ENCODE measurements at regions not wholly inside any gene's neighbourhood (a gene's known extent, or its start where the extent isn't known, plus 50 kb on each side); places are given as distances from the start of the nearest gene placed in this dataset.

DNA sequence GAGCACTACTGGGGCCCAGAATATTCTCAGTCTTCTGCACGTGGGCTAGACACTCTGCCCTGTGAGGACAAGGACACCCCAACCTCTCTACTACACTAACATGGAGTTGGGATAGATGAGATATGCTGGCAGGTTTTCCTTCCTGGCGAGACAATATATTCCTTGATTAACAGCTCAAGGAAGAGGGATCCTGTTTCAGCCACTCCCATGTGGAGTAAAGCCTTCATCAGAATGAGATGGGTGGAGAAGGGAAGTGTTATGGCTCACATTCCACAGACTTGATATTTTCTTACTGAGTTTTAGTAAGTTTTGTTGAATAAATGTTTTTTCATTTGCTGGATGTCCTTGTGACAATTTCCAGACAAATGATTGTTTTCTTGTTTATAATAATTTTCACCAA, 1187.6 kb downstream of the CDH12 start:
- TF ChIP-seq, protein P1, sequence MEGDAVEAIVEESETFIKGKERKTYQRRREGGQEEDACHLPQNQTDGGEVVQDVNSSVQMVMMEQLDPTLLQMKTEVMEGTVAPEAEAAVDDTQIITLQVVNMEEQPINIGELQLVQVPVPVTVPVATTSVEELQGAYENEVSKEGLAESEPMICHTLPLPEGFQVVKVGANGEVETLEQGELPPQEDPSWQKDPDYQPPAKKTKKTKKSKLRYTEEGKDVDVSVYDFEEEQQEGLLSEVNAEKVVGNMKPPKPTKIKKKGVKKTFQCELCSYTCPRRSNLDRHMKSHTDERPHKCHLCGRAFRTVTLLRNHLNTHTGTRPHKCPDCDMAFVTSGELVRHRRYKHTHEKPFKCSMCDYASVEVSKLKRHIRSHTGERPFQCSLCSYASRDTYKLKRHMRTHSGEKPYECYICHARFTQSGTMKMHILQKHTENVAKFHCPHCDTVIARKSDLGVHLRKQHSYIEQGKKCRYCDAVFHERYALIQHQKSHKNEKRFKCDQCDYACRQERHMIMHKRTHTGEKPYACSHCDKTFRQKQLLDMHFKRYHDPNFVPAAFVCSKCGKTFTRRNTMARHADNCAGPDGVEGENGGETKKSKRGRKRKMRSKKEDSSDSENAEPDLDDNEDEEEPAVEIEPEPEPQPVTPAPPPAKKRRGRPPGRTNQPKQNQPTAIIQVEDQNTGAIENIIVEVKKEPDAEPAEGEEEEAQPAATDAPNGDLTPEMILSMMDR (IDR thresholded peaks at IDR 0.05; ENCODE audit: low read length, missing control alignments): no peak
- no peak for DNase-seq (ENCODE audit: low read depth)
- no peak overlapping the region for H3K4me3 ChIP-seq (replicated peaks; ENCODE audit: low read depth, low read length)

DNA sequence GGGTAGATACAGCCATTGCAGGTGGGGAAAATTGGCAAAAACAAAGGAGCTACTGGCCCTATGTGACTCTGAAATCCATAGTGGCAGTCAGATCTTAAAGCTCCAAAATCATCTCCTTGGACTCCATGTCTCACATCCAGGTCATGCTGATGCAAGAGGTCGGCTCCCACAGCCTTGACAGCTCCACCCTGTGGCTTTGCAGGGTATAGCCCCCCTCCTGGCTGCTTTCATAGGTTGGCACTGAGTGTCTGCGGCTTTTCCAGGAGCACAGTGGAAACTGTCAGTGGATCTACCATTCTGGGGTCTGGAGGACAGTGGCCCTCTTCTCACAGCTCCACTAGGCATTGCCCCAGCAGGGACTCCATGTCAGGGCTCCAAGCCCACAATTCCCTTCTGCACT, 1190.1 kb downstream of the CDH12 start:
- TF ChIP-seq, protein P1 (IDR thresholded peaks at IDR 0.05; ENCODE audit: low read length, missing control alignments): no peak
- H3K4me3 ChIP-seq (replicated peaks; ENCODE audit: low read depth, low read length): no peak overlapping the region
- no peak for DNase-seq (ENCODE audit: low read depth)

DNA sequence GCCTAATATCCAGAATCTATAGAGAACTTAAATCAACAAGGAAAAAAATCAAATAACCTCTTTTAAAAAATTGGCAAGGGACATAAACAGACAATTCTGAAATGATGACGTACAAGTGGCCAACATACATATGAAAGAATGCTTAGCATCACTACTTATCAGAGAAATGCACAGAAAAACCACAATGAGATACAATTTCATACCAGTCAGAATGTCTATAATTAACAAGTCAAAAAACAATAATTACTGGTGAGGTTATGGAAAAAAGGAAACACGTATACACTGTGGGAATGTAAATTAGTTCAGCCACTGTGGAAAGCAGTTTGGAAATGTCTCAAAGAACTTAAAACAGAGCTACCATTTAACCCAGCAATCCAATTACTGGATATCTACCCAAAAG, 1192.0 kb downstream of the CDH12 start:
- no peak for DNase-seq (ENCODE audit: low read depth)
- no peak overlapping the region for H3K4me3 ChIP-seq (replicated peaks; ENCODE audit: low read depth, low read length)
- TF ChIP-seq, protein P1 (IDR thresholded peaks at IDR 0.05; ENCODE audit: low read length, missing control alignments): no peak

DNA sequence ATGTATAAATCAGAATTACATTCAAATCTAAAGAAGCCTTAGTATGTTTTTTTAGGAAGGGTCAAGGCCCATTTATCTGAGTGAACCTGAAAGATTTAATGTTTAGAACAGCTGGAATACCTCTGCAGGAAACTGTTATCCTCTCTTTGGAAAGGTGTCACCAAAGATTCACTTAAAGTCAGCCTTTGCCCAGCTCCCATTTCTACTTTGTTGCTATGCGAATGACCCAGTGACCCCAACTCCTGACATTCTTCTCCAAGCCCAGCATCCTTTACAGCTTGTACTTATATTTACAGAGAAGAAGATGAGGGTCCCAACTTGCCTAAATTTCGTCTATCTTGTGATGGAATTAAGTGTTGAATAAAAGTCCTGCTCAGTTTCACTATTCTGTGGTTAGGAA, 1198.6 kb downstream of the CDH12 start:
- no peak for DNase-seq (ENCODE audit: low read depth)
- H3K4me3 ChIP-seq (replicated peaks; ENCODE audit: low read depth, low read length): no peak overlapping the region
- TF ChIP-seq, protein P1 (IDR thresholded peaks at IDR 0.05; ENCODE audit: low read length, missing control alignments): no peak

DNA sequence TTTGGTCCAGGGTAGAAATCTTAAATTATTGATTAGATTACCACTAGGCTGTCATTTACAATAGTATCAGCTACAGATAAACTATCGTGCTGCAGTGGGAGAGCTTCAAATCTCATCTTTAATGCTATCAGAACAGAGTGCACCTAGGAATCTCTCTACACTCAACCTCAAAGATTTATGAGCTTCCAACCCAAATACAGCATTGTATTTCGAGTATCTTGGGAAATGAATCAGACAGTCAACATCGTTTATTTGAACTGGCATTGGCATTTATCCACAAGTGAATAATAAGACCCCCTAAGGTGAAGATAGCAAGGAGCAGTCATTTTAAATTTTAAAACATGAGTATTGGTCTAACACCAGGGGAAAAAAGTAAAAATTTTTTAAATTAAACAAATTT, 1203.2 kb downstream of the CDH12 start:
- TF ChIP-seq, protein P1 (IDR thresholded peaks at IDR 0.05; ENCODE audit: low read length, missing control alignments): no peak
- DNase-seq (ENCODE audit: low read depth): no peak
- no peak overlapping the region for H3K4me3 ChIP-seq (replicated peaks; ENCODE audit: low read depth, low read length)

DNA sequence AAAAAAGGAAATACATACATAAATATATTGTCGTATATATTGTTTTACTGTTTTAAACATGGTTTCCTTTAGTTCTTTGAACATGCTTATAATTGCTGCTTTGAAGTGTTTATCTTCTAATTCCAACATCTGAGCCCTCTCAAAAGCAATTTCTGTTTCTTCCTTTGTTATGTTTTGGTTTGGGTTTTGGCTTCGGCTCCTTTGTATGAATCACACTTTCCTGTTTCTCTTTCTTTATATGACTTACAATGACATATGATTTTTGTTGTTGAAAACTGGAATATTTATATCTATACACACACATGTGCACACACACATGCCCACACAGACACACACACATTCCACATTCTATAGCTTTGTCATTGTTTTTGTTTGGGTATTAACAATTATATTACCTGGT, 1206.7 kb downstream of the CDH12 start:
- H3K4me3 ChIP-seq (replicated peaks; ENCODE audit: low read depth, low read length): no peak overlapping the region
- peak; percentile 50 for DNase-seq (ENCODE audit: low read depth)
- TF ChIP-seq, protein P1 (IDR thresholded peaks at IDR 0.05; ENCODE audit: low read length, missing control alignments): no peak

DNA sequence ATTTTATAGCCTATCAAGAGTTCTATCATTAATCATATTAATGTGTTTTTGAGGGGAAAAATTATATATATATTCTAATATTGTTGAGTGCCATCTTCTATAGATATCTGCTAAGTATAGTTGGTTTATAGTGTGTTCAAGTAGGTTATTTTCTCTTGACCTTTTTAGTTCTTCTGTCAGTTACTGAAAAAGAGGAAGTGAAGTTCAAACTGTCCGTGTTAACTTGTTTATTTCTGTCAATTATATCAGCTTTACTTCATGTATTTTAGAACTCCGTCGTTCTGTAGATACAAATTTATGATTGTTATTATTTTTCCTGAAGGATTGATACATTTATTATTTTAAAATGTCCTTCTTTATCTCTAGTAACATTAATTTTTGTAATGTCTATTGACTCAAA, 1209.1 kb downstream of the CDH12 start:
- H3K4me3 ChIP-seq (replicated peaks; ENCODE audit: low read depth, low read length): no peak overlapping the region
- no peak for DNase-seq (ENCODE audit: low read depth)
- TF ChIP-seq, protein P1 (IDR thresholded peaks at IDR 0.05; ENCODE audit: low read length, missing control alignments): no peak
